RCC 7860 (cell line): ENCODE measurements at regions not wholly inside any gene's neighbourhood (a gene's known extent, or its start where the extent isn't known, plus 50 kb on each side); places are given as distances from the start of the nearest gene placed in this dataset.
"Not testable (repeated sequence)": the region's sequence is repeated elsewhere in the genome, so short reads cannot be mapped to it uniquely, and the experiment has no call there.

Experiments used
- DNase-seq: peaks from one replicate; pipeline ENCODE4 v3.0.0-alpha.2; 2015; ENCODE audit warnings: low spot score
- FAIRE-seq: peaks from 2 replicates; lab custom pipeline; 2012; peaks lifted over from hg19 to GRCh38; lab: Jason Lieb, UNC

- not testable (repeated sequence) for FAIRE-seq, DNase-seq
These were observed 1466.6 kb upstream of the GOT2 start for GRCh38 chr16:60200729-60201128.

GRCh38 chr16:60200161-60200560 is 1466.0 kb upstream of the GOT2 start:
- FAIRE-seq, result no peak
- DNase-seq, result no peak

- FAIRE-seq (no peak), DNase-seq (no peak)
These were observed 1465.0 kb upstream of the GOT2 start for GRCh38 chr16:60199150-60199549.

- FAIRE-seq (no peak), DNase-seq (no peak)
These were observed 1447.4 kb upstream of the GOT2 start for GRCh38 chr16:60181536-60181935.

GRCh38 chr16:60180609-60181008 is 1446.5 kb upstream of the GOT2 start:
- DNase-seq (no peak), FAIRE-seq (no peak)

- no peak for FAIRE-seq
- no peak for DNase-seq
These were observed 1436.1 kb upstream of the GOT2 start for GRCh38 chr16:60170196-60170595.

GRCh38 chr16:60166111-60166510 is 1432.0 kb upstream of the GOT2 start:
- FAIRE-seq (no peak), DNase-seq (no peak)

- FAIRE-seq (no peak), DNase-seq (peak; percentile 8)
These were observed 1417.9 kb upstream of the GOT2 start for GRCh38 chr16:60151987-60152386.

- no peak for DNase-seq
- FAIRE-seq, result no peak
These were observed 1416.8 kb upstream of the GOT2 start for GRCh38 chr16:60150907-60151306.

- no peak for DNase-seq
- no peak for FAIRE-seq
These were observed 1409.2 kb upstream of the GOT2 start for GRCh38 chr16:60143348-60143705.

GRCh38 chr16:60142619-60143347 is 1408.7 kb upstream of the GOT2 start:
- DNase-seq (no peak), FAIRE-seq (no peak)

GRCh38 chr16:60137891-60138290 is 1403.8 kb upstream of the GOT2 start:
- no peak for FAIRE-seq
- no peak for DNase-seq

GRCh38 chr16:60127196-60127595 is 1393.1 kb upstream of the GOT2 start:
- no peak for FAIRE-seq
- no peak for DNase-seq

GRCh38 chr16:60126115-60126514 is 1392.0 kb upstream of the GOT2 start:
- not testable (repeated sequence) for FAIRE-seq, DNase-seq

GRCh38 chr16:60123392-60124023 is 1389.4 kb upstream of the GOT2 start:
- DNase-seq (no peak), FAIRE-seq (no peak)

GRCh38 chr16:60120586-60120985 is 1386.5 kb upstream of the GOT2 start:
- FAIRE-seq (no peak), DNase-seq (no peak)

- no peak for FAIRE-seq
- DNase-seq, result no peak
These were observed 1376.4 kb upstream of the GOT2 start for GRCh38 chr16:60110531-60110930.

GRCh38 chr16:60107871-60108270 is 1373.8 kb upstream of the GOT2 start:
- DNase-seq (no peak), FAIRE-seq (no peak)

- no peak for DNase-seq
These were observed 1373.3 kb upstream of the GOT2 start for GRCh38 chr16:60107437-60107836.

GRCh38 chr16:60100371-60100770 is 1366.3 kb upstream of the GOT2 start:
- DNase-seq (no peak), FAIRE-seq (no peak)

More at GRCh38 chr16:60107437-60107836, 1373.3 kb upstream of the GOT2 start:
- FAIRE-seq, result no peak

GRCh38 chr16:60091529-60091928 is 1357.4 kb upstream of the GOT2 start:
- DNase-seq (no peak), FAIRE-seq (no peak)

GRCh38 chr16:60091071-60091470 is 1357.0 kb upstream of the GOT2 start:
- DNase-seq (no peak), FAIRE-seq (no peak)

- FAIRE-seq (no peak), DNase-seq (no peak)
These were observed 1353.4 kb upstream of the GOT2 start for GRCh38 chr16:60087530-60087929.
